ENCODE measurements at regions not wholly inside any gene's neighbourhood (a gene's known extent, or its start where the extent isn't known, plus 50 kb on each side); places are given as distances from the start of the nearest gene placed in this dataset.

GRCh38 chr16:8458481-8459046, 131.7 kb downstream of the TMEM114 start:
- Mint-ChIP-seq H3K36me3 (ENCODE audit: insufficient read depth, unreplicated experiment) (peaks cover 5% of the 10 kb centered on the region), H3K27ac (ENCODE audit: unreplicated experiment) (no peak overlapping the region), H3K4me3 (ENCODE audit: unreplicated experiment) (no peak overlapping the region), H3K27me3 (ENCODE audit: insufficient read depth, unreplicated experiment) (peaks cover 16% of the 10 kb centered on the region), H3K9me3 (ENCODE audit: unreplicated experiment) (no peaks in the 10 kb centered on the region), H3K4me1 (ENCODE audit: low read depth, unreplicated experiment) (peaks cover 5% of the 10 kb centered on the region)
- BruUV-seq (replicated peaks): no TSS peak
- ChIA-PET CTCF (no interaction called here), POLR2A (no interaction called here)
- Histone ChIP-seq H3K4me1 (no peaks in the 10 kb centered on the region), H3K36me3 (ENCODE audit: control insufficient read depth, insufficient read depth, low read length) (no peaks in the 10 kb centered on the region), H3K9me3 (peaks cover 3% of the 10 kb centered on the region; the same call in 1 of the 2 replicates), H3K4me3 (ENCODE audit: low read depth, low read length) (no peak overlapping the region), H3K27me3 (replicated peaks; ENCODE audit: control insufficient read depth, insufficient read depth, low read length) (no peaks in the 10 kb centered on the region)
- TF ChIP-seq CTCF (IDR thresholded peaks at IDR 0.05; ENCODE audit: insufficient read depth in 1 of 2, low read depth in 1 of 2, low read length in 1 of 2, severe bottlenecking in 1 of 2, unreplicated experiment in 1 of 2): no peak
- intact Hi-C loops (cut with micrococcal nuclease; ENCODE audit: unreplicated experiment): no loop called here
- peak in 1 of 2 experiments; percentile 2 for DNase-seq

GRCh38 chr16:8453359-8453758, 137.0 kb downstream of the TMEM114 start:
- H3K36me3 Mint-ChIP-seq (ENCODE audit: insufficient read depth, unreplicated experiment): no peaks in the 10 kb centered on the region
- H3K4me3 Mint-ChIP-seq (ENCODE audit: unreplicated experiment): no peak overlapping the region
- no peaks in the 10 kb centered on the region for H3K9me3 Mint-ChIP-seq (ENCODE audit: unreplicated experiment)
- Histone ChIP-seq H3K4me1 (no peaks in the 10 kb centered on the region), H3K4me3 (ENCODE audit: low read depth, low read length) (no peak overlapping the region), H3K36me3 (ENCODE audit: control insufficient read depth, insufficient read depth, low read length) (no peaks in the 10 kb centered on the region), H3K9me3 (peaks cover 3% of the 10 kb centered on the region; the same call in 1 of the 2 replicates), H3K27me3 (replicated peaks; ENCODE audit: control insufficient read depth, insufficient read depth, low read length) (no peaks in the 10 kb centered on the region)
- intact Hi-C loops (cut with micrococcal nuclease; ENCODE audit: unreplicated experiment): no loop called here
- POLR2A ChIA-PET: no interaction called here
- DNase-seq: no peak
- H3K4me1 Mint-ChIP-seq (ENCODE audit: low read depth, unreplicated experiment): peaks cover 5% of the 10 kb centered on the region
- BruUV-seq (replicated peaks): no TSS peak
- TF ChIP-seq CTCF (IDR thresholded peaks at IDR 0.05; ENCODE audit: insufficient read depth in 1 of 2, low read depth in 1 of 2, low read length in 1 of 2, severe bottlenecking in 1 of 2, unreplicated experiment in 1 of 2): no peak
- H3K27me3 Mint-ChIP-seq (ENCODE audit: insufficient read depth, unreplicated experiment): peaks cover 8% of the 10 kb centered on the region
- no peak overlapping the region for H3K27ac Mint-ChIP-seq (ENCODE audit: unreplicated experiment)
- CTCF ChIA-PET: no interaction called here

GRCh38 chr16:8452941-8453340, 137.4 kb downstream of the TMEM114 start:
- TF ChIP-seq CTCF (IDR thresholded peaks at IDR 0.05; ENCODE audit: insufficient read depth in 1 of 2, low read depth in 1 of 2, low read length in 1 of 2, severe bottlenecking in 1 of 2, unreplicated experiment in 1 of 2): no peak
- H3K9me3 Mint-ChIP-seq (ENCODE audit: unreplicated experiment): no peaks in the 10 kb centered on the region
- no peak overlapping the region for H3K4me3 Mint-ChIP-seq (ENCODE audit: unreplicated experiment)
- POLR2A ChIA-PET: no interaction called here
- intact Hi-C loops (cut with micrococcal nuclease; ENCODE audit: unreplicated experiment): no loop called here
- peaks cover 3% of the 10 kb centered on the region; the same call in 1 of the 2 replicates for H3K9me3 ChIP-seq
- no peaks in the 10 kb centered on the region for H3K4me1 ChIP-seq
- CTCF ChIA-PET: no interaction called here
- no peaks in the 10 kb centered on the region for H3K36me3 ChIP-seq (ENCODE audit: control insufficient read depth, insufficient read depth, low read length)
- no peak overlapping the region for H3K27ac Mint-ChIP-seq (ENCODE audit: unreplicated experiment)
- H3K4me3 ChIP-seq (ENCODE audit: low read depth, low read length): no peak overlapping the region
- no TSS peak for BruUV-seq (replicated peaks)
- no peak for DNase-seq
- no peaks in the 10 kb centered on the region for H3K27me3 ChIP-seq (replicated peaks; ENCODE audit: control insufficient read depth, insufficient read depth, low read length)
- H3K27me3 Mint-ChIP-seq (ENCODE audit: insufficient read depth, unreplicated experiment): peaks cover 8% of the 10 kb centered on the region
- H3K36me3 Mint-ChIP-seq (ENCODE audit: insufficient read depth, unreplicated experiment): no peaks in the 10 kb centered on the region
- peaks cover 1% of the 10 kb centered on the region for H3K4me1 Mint-ChIP-seq (ENCODE audit: low read depth, unreplicated experiment)

Measured in Caco-2 (cell line).